Activated T-cell treated with anti-CD3 and anti-CD28 coated beads, Interleukin-2, amount 50 U/mL, for 72 hours (primary cell): ENCODE measurements at regions not wholly inside any gene's neighbourhood (a gene's known extent, or its start where the extent isn't known, plus 50 kb on each side); places are given as distances from the start of the nearest gene placed in this dataset.

Source experiments
- ATAC-seq, 2 donors: fragments of 150-1000 bp; cut with Tn5 transposase; replicated peaks in 1 of 2; 2 replicates each; pipeline ENCODE4 v1.10.0; 2021; ENCODE audit warnings: moderate library complexity in 2 of 2, mild to moderate bottlenecking in 1 of 2
- DNase-seq, 2 donors: peaks; one replicate each; pipeline ENCODE4 v3.0.0; 2021 to 2022; ENCODE audit warnings: mixed read lengths in 1 of 2
- H3K27ac Mint-ChIP-seq: one replicate; pipeline ENCODE4 v1.8.0; 2022; ENCODE audit warnings: mild to moderate bottlenecking, moderate library complexity, mixed read lengths
- H3K27me3 Mint-ChIP-seq: one replicate; pipeline ENCODE4 v1.8.0; 2022; ENCODE audit warnings: low read depth, mixed read lengths
- H3K36me3 Mint-ChIP-seq, 2 donors: one replicate each; pipeline ENCODE4 v1.8.0; 2022; ENCODE audit warnings: mixed read lengths in 2 of 2, mild to moderate bottlenecking in 1 of 2; ENCODE audit not compliant: insufficient read depth in 2 of 2
- H3K4me1 Mint-ChIP-seq: one replicate; pipeline ENCODE4 v1.8.0; 2022; ENCODE audit warnings: low read depth, mixed read lengths
- H3K4me3 Mint-ChIP-seq, 2 donors: one replicate each; pipeline ENCODE4 v1.8.0; 2022; ENCODE audit warnings: mild to moderate bottlenecking in 2 of 2, mixed read lengths in 2 of 2, moderate library complexity in 2 of 2
- H3K9me3 Mint-ChIP-seq, 2 donors: one replicate each; pipeline ENCODE4 v1.8.0; 2022; ENCODE audit warnings: mixed read lengths in 2 of 2

GRCh38 chr10:108709927-108710722, 1213.2 kb downstream of the XPNPEP1 start:
- no peaks in the 10 kb centered on the region for H3K27me3 Mint-ChIP-seq
- no peak for DNase-seq
- H3K9me3 Mint-ChIP-seq = peaks cover 10 to 14% of the 10 kb centered on the region in 2 donors
- no peak overlapping the region for H3K27ac Mint-ChIP-seq
- no peaks in the 10 kb centered on the region for H3K36me3 Mint-ChIP-seq
- H3K4me3 Mint-ChIP-seq = no peak overlapping the region
- no peaks in the 10 kb centered on the region for H3K4me1 Mint-ChIP-seq
- no peak for ATAC-seq

- Mint-ChIP-seq H3K27me3 (no peaks in the 10 kb centered on the region), H3K4me1 (no peaks in the 10 kb centered on the region), H3K36me3 (no peaks in the 10 kb centered on the region), H3K4me3 (no peak overlapping the region), H3K27ac (no peak overlapping the region), H3K9me3 (peaks cover 5 to 11% of the 10 kb centered on the region in 2 donors)
- DNase-seq (no peak), ATAC-seq (no peak)
Observed at GRCh38 chr10:108708363-108708762, 1214.9 kb downstream of the XPNPEP1 start.

GRCh38 chr10:108696792-108697477, 1226.4 kb downstream of the XPNPEP1 start:
- H3K36me3 Mint-ChIP-seq = no peaks in the 10 kb centered on the region
- no peak overlapping the region for H3K27ac Mint-ChIP-seq
- H3K4me1 Mint-ChIP-seq = no peaks in the 10 kb centered on the region
- peak in 1 of 2 donors; percentile 35 for ATAC-seq
- H3K9me3 Mint-ChIP-seq = peaks cover 8% of the 10 kb centered on the region in 2 donors
- H3K4me3 Mint-ChIP-seq = no peak overlapping the region
- DNase-seq = no peak
- H3K27me3 Mint-ChIP-seq = no peaks in the 10 kb centered on the region

- no peak overlapping the region for H3K27ac Mint-ChIP-seq
- peaks cover 3 to 12% of the 10 kb centered on the region in 2 donors for H3K9me3 Mint-ChIP-seq
- DNase-seq (no peak), ATAC-seq (no peak)
- H3K36me3 Mint-ChIP-seq = no peaks in the 10 kb centered on the region
- no peaks in the 10 kb centered on the region for H3K27me3 Mint-ChIP-seq
- no peak overlapping the region for H3K4me3 Mint-ChIP-seq
- no peaks in the 10 kb centered on the region for H3K4me1 Mint-ChIP-seq
Observed at GRCh38 chr10:108691126-108691525, 1232.2 kb downstream of the XPNPEP1 start.

- no peak overlapping the region for H3K4me3 Mint-ChIP-seq
- peaks cover 3 to 11% of the 10 kb centered on the region in 2 donors for H3K9me3 Mint-ChIP-seq
- no peak for DNase-seq
- no peaks in the 10 kb centered on the region for H3K36me3 Mint-ChIP-seq
- ATAC-seq = no peak
- no peaks in the 10 kb centered on the region for H3K4me1 Mint-ChIP-seq
- no peak overlapping the region for H3K27ac Mint-ChIP-seq
- H3K27me3 Mint-ChIP-seq = no peaks in the 10 kb centered on the region
Observed at GRCh38 chr10:108690530-108690929, 1232.8 kb downstream of the XPNPEP1 start.

GRCh38 chr10:108689891-108690290, 1233.4 kb downstream of the XPNPEP1 start:
- H3K4me1 Mint-ChIP-seq = no peaks in the 10 kb centered on the region
- no peak for DNase-seq
- no peak overlapping the region for H3K27ac Mint-ChIP-seq
- H3K27me3 Mint-ChIP-seq = no peaks in the 10 kb centered on the region
- H3K9me3 Mint-ChIP-seq = peaks cover 3 to 11% of the 10 kb centered on the region in 2 donors
- ATAC-seq = no peak
- H3K36me3 Mint-ChIP-seq = no peaks in the 10 kb centered on the region
- H3K4me3 Mint-ChIP-seq = no peak overlapping the region

GRCh38 chr10:108688314-108688713, 1235.0 kb downstream of the XPNPEP1 start:
- ATAC-seq = no peak
- no peak overlapping the region for H3K27ac Mint-ChIP-seq
- DNase-seq = no peak
- H3K4me1 Mint-ChIP-seq = no peaks in the 10 kb centered on the region
- H3K4me3 Mint-ChIP-seq = no peak overlapping the region
- no peaks in the 10 kb centered on the region for H3K36me3 Mint-ChIP-seq
- H3K9me3 Mint-ChIP-seq = peaks cover 3 to 9% of the 10 kb centered on the region in 2 donors
- no peaks in the 10 kb centered on the region for H3K27me3 Mint-ChIP-seq

- no peak overlapping the region for H3K4me3 Mint-ChIP-seq
- no peak for DNase-seq
- no peaks in the 10 kb centered on the region for H3K4me1 Mint-ChIP-seq
- no peak for ATAC-seq
- no peaks in the 10 kb centered on the region for H3K27me3 Mint-ChIP-seq
- peaks cover 3 to 8% of the 10 kb centered on the region in 2 donors for H3K9me3 Mint-ChIP-seq
- H3K27ac Mint-ChIP-seq = no peak overlapping the region
- no peaks in the 10 kb centered on the region for H3K36me3 Mint-ChIP-seq
Observed at GRCh38 chr10:108685863-108686531, 1237.3 kb downstream of the XPNPEP1 start.

- H3K4me3 Mint-ChIP-seq = no peak overlapping the region
- DNase-seq = no peak
- H3K27ac Mint-ChIP-seq = no peak overlapping the region
- H3K9me3 Mint-ChIP-seq = peaks cover 4 to 5% of the 10 kb centered on the region in 2 donors
- no peaks in the 10 kb centered on the region for H3K27me3 Mint-ChIP-seq
- H3K36me3 Mint-ChIP-seq = no peaks in the 10 kb centered on the region
- no peaks in the 10 kb centered on the region for H3K4me1 Mint-ChIP-seq
- ATAC-seq = no peak
Observed at GRCh38 chr10:108684431-108684830, 1238.9 kb downstream of the XPNPEP1 start.

GRCh38 chr10:108673741-108674140, 1249.6 kb downstream of the XPNPEP1 start:
- Mint-ChIP-seq H3K4me3 (no peak overlapping the region), H3K4me1 (no peaks in the 10 kb centered on the region), H3K27me3 (no peaks in the 10 kb centered on the region), H3K9me3 (peaks cover 2 to 6% of the 10 kb centered on the region in 2 donors), H3K36me3 (no peaks in the 10 kb centered on the region), H3K27ac (no peak overlapping the region)
- ATAC-seq (no peak), DNase-seq (no peak)

GRCh38 chr10:108663587-108663986, 1259.7 kb downstream of the XPNPEP1 start:
- Mint-ChIP-seq H3K9me3 (peaks cover 1 to 8% of the 10 kb centered on the region in 2 donors), H3K4me3 (no peak overlapping the region), H3K27me3 (no peaks in the 10 kb centered on the region), H3K27ac (no peak overlapping the region), H3K4me1 (no peaks in the 10 kb centered on the region), H3K36me3 (no peaks in the 10 kb centered on the region)
- ATAC-seq (no peak), DNase-seq (no peak)

- Mint-ChIP-seq H3K36me3 (no peaks in the 10 kb centered on the region), H3K4me3 (no peak overlapping the region), H3K4me1 (no peaks in the 10 kb centered on the region), H3K9me3 (peaks cover 1 to 8% of the 10 kb centered on the region in 2 donors), H3K27ac (no peak overlapping the region), H3K27me3 (no peaks in the 10 kb centered on the region)
- no peak for DNase-seq
- ATAC-seq = no peak
Observed at GRCh38 chr10:108662975-108663374, 1260.3 kb downstream of the XPNPEP1 start.

GRCh38 chr10:108655057-108655456, 1268.3 kb downstream of the XPNPEP1 start:
- Mint-ChIP-seq H3K27ac (no peak overlapping the region), H3K27me3 (no peaks in the 10 kb centered on the region), H3K36me3 (no peaks in the 10 kb centered on the region), H3K4me3 (no peak overlapping the region), H3K9me3 (peaks cover 4 to 13% of the 10 kb centered on the region in 2 donors), H3K4me1 (no peaks in the 10 kb centered on the region)
- ATAC-seq (no peak), DNase-seq (no peak)
